ENCODE measurements at regions not wholly inside any gene's neighbourhood (a gene's known extent, or its start where the extent isn't known, plus 50 kb on each side); places are given as distances from the start of the nearest gene placed in this dataset.

GRCh38 chr11:111166598-111166997 is 78.9 kb upstream of the POU2AF2 start:
- TF ChIP-seq CTCF (IDR thresholded peaks at IDR 0.05) (no peak), POLR2AphosphoS5 (IDR thresholded peaks at IDR 0.05) (no peak), EP300 (IDR thresholded peaks at IDR 0.05) (no peak), POLR2A (IDR thresholded peaks at IDR 0.05) (no peak)

All from suprapubic skin (tissue), 4 donors.